ENCODE measurements at regions not wholly inside any gene's neighbourhood (a gene's known extent, or its start where the extent isn't known, plus 50 kb on each side); places are given as distances from the start of the nearest gene placed in this dataset.

DNA sequence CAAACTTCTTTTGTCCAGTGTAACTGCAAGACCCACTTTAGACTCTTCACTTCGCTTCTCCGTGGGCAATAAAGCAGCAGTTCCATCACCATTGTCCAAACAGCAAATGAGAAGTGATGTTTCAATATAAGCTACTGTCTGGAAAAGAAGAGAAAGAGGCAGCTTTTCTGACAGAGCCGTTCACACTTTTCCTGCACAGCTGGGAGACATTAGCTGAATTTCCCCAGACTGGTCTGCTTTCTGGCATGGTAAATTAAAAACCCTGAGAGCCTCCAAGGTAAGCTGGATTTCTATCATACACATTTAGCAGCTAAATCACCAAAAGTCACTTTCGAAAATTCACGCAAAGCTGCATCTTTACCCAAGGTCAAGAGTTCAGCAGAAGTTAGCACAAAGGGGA is 108.5 kb upstream of the CMC1 start:
- no peak overlapping the region for H3K4me2 ChIP-seq (replicated peaks; ENCODE audit: extremely low read depth, low read length, poor library complexity, severe bottlenecking)
- H3K79me2 ChIP-seq (ENCODE audit: insufficient read depth, low read length) = no peaks in the 10 kb centered on the region
- WGBS (ENCODE audit: insufficient coverage) = no CpG with 5 or more reads among the region's 5 CpGs
- no peaks in the 10 kb centered on the region for H3K27me3 ChIP-seq (ENCODE audit: control insufficient read depth in 2 of 2, insufficient read depth in 2 of 2, low read length in 2 of 2)
- no peak for DNase-seq
- H3K27ac ChIP-seq (ENCODE audit: low read depth in 1 of 2, low read length in 2 of 2) = no peak overlapping the region
- no peak overlapping the region for H3K4me3 ChIP-seq (replicated peaks in 1 of 3; ENCODE audit: low read depth in 2 of 3, low read length in 3 of 3)
- no peaks in the 10 kb centered on the region for H3K4me1 ChIP-seq (ENCODE audit: control insufficient read depth in 1 of 2, insufficient read depth in 2 of 2, low read length in 2 of 2)
- H3K4me1 Mint-ChIP-seq = no peaks in the 10 kb centered on the region
- no peak overlapping the region for H3K27ac Mint-ChIP-seq
- no peaks in the 10 kb centered on the region for H3K36me3 ChIP-seq (replicated peaks in 1 of 2; ENCODE audit: control insufficient read depth in 1 of 2, insufficient read depth in 2 of 2, low read length in 2 of 2)
- H2AFZ ChIP-seq (ENCODE audit: insufficient read depth, low read depth, low read length, poor library complexity, severe bottlenecking) = no peak overlapping the region
- H3K9me3 Mint-ChIP-seq = peaks cover 0 to 5% (median 0%) of the 10 kb centered on the region in 7 donors
- H3K27me3 Mint-ChIP-seq (ENCODE audit: low read depth in 3 of 3) = peaks cover 0 to 2% (median 1%) of the 10 kb centered on the region in 3 donors
- no peaks in the 10 kb centered on the region for H3K36me3 Mint-ChIP-seq
- no peak overlapping the region for H3K9ac ChIP-seq (ENCODE audit: insufficient read depth, low read length, poor library complexity, severe bottlenecking)
- no peaks in the 10 kb centered on the region for H4K20me1 ChIP-seq (ENCODE audit: insufficient read depth, low read length)
- H3K4me3 Mint-ChIP-seq = no peak overlapping the region
- intact Hi-C loops (cut with micrococcal nuclease) = no loop called here
- H3K9me3 ChIP-seq (replicated peaks in 1 of 2; ENCODE audit: control insufficient read depth in 1 of 2, insufficient read depth in 1 of 2, low read length in 2 of 2) = no peaks in the 10 kb centered on the region
- TF ChIP-seq, protein P1, sequence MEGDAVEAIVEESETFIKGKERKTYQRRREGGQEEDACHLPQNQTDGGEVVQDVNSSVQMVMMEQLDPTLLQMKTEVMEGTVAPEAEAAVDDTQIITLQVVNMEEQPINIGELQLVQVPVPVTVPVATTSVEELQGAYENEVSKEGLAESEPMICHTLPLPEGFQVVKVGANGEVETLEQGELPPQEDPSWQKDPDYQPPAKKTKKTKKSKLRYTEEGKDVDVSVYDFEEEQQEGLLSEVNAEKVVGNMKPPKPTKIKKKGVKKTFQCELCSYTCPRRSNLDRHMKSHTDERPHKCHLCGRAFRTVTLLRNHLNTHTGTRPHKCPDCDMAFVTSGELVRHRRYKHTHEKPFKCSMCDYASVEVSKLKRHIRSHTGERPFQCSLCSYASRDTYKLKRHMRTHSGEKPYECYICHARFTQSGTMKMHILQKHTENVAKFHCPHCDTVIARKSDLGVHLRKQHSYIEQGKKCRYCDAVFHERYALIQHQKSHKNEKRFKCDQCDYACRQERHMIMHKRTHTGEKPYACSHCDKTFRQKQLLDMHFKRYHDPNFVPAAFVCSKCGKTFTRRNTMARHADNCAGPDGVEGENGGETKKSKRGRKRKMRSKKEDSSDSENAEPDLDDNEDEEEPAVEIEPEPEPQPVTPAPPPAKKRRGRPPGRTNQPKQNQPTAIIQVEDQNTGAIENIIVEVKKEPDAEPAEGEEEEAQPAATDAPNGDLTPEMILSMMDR (IDR thresholded peaks at IDR 0.05) = no peak

GRCh38 chr3:28134198-28134597 is 107.2 kb upstream of the CMC1 start:
- no peaks in the 10 kb centered on the region for H3K27me3 ChIP-seq (ENCODE audit: control insufficient read depth in 2 of 2, insufficient read depth in 2 of 2, low read length in 2 of 2)
- no peaks in the 10 kb centered on the region for H3K4me1 ChIP-seq (ENCODE audit: control insufficient read depth in 1 of 2, insufficient read depth in 2 of 2, low read length in 2 of 2)
- H3K36me3 ChIP-seq (replicated peaks in 1 of 2; ENCODE audit: control insufficient read depth in 1 of 2, insufficient read depth in 2 of 2, low read length in 2 of 2) = no peaks in the 10 kb centered on the region
- Mint-ChIP-seq H3K36me3 (no peaks in the 10 kb centered on the region), H3K4me3 (no peak overlapping the region), H3K27ac (no peak overlapping the region), H3K4me1 (no peaks in the 10 kb centered on the region), H3K27me3 (ENCODE audit: low read depth in 3 of 3) (peaks cover 0 to 2% (median 1%) of the 10 kb centered on the region in 3 donors), H3K9me3 (peaks cover 0 to 5% (median 0%) of the 10 kb centered on the region in 7 donors)
- TF ChIP-seq, protein P1 (IDR thresholded peaks at IDR 0.05) = no peak
- no peaks in the 10 kb centered on the region for H3K9me3 ChIP-seq (replicated peaks in 1 of 2; ENCODE audit: control insufficient read depth in 1 of 2, insufficient read depth in 1 of 2, low read length in 2 of 2)
- DNase-seq = no peak
- no peaks in the 10 kb centered on the region for H3K79me2 ChIP-seq (ENCODE audit: insufficient read depth, low read length)
- no peak overlapping the region for H3K4me3 ChIP-seq (replicated peaks in 1 of 3; ENCODE audit: low read depth in 2 of 3, low read length in 3 of 3)
- intact Hi-C loops (cut with micrococcal nuclease) = no loop called here
- no peaks in the 10 kb centered on the region for H4K20me1 ChIP-seq (ENCODE audit: insufficient read depth, low read length)
- H3K27ac ChIP-seq (ENCODE audit: low read depth in 1 of 2, low read length in 2 of 2) = no peak overlapping the region
- H2AFZ ChIP-seq (ENCODE audit: insufficient read depth, low read depth, low read length, poor library complexity, severe bottlenecking) = no peak overlapping the region
- no CpG with 5 or more reads among the region's 1 CpG for WGBS (ENCODE audit: insufficient coverage)
- H3K4me2 ChIP-seq (replicated peaks; ENCODE audit: extremely low read depth, low read length, poor library complexity, severe bottlenecking) = no peak overlapping the region
- no peak overlapping the region for H3K9ac ChIP-seq (ENCODE audit: insufficient read depth, low read length, poor library complexity, severe bottlenecking)
